ENCODE measurements at regions not wholly inside any gene's neighbourhood (a gene's known extent, or its start where the extent isn't known, plus 50 kb on each side); places are given as distances from the start of the nearest gene placed in this dataset.

DNA sequence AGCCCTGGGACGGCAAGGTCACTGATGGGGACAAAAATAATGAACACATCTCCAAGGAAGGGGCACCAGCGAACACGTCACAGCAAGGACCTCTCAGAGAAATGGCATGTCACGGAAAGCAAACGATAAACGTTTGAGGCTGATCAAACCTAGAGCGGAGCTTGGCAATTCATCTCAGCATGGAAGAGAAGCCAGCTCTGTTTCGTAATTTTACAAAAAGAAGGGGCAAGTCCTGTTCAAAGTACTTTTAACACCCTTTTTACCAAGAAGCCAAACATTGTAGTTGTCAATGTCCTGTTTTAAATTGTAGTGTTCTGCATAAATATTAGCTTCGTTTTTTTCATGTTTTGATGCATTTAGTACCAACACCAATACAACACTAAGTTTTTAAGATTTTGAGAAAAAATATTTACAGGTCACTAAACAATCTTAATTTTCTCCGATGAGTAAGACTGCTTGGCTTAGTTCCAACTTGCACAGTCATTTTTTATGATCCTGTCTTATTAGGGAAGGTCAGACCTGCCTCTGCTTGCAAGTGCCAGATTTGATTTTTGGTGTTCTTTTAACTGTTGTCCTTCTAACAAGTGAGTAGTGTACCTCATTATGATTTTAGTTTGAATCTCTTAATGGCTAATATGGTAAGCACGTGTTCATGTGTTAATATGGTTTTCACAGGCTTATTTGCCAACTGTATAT, 818.5 kb upstream of the SALL3 start:
- no peak overlapping the region for H3K4me3 ChIP-seq
- no peaks in the 10 kb centered on the region for H3K4me1 ChIP-seq
- no peak overlapping the region for H3K27ac ChIP-seq
- H3K9me3 ChIP-seq: peaks cover 0 to 11% (median 0%) of the 10 kb centered on the region in 8 donors
- TF ChIP-seq POLR2AphosphoS5 (IDR thresholded peaks at IDR 0.05): no peak
- no peak for TF ChIP-seq POLR2A (IDR thresholded peaks at IDR 0.05)
- no peaks in the 10 kb centered on the region for H3K27me3 ChIP-seq (replicated peaks in 1 of 7)
- intact Hi-C loops (cut with DNase I; ENCODE audit: low total_unique reads): no loop called here
- WGBS, 5 donors: 73 to 81% (median 77%) methylated on average over 11 of the region's 11 CpGs
- H3K36me3 ChIP-seq: no peaks in the 10 kb centered on the region
- no peak for DNase-seq

GRCh38 chr18:78165525-78165924, 814.1 kb upstream of the SALL3 start:
- WGBS, 5 donors: 79 to 93% (median 83%) methylated on average over 6 to 7 of the region's 7 CpGs
- no peak overlapping the region for H3K27ac ChIP-seq
- no peak for DNase-seq
- no peak overlapping the region for H3K4me3 ChIP-seq
- no peaks in the 10 kb centered on the region for H3K36me3 ChIP-seq
- H3K4me1 ChIP-seq: no peaks in the 10 kb centered on the region
- H3K27me3 ChIP-seq (replicated peaks in 1 of 7): no peaks in the 10 kb centered on the region
- no peak for TF ChIP-seq CTCF (IDR thresholded peaks at IDR 0.05 in 8 of 11, conservative IDR thresholded peaks at IDR 0.05 in 3 of 11)
- TF ChIP-seq POLR2AphosphoS5 (IDR thresholded peaks at IDR 0.05): no peak
- no peak for TF ChIP-seq POLR2A (IDR thresholded peaks at IDR 0.05)
- intact Hi-C loops (cut with DNase I; ENCODE audit: low total_unique reads): no loop called here
- peaks cover 0 to 4% (median 0%) of the 10 kb centered on the region in 8 donors for H3K9me3 ChIP-seq

- no peaks in the 10 kb centered on the region for H3K9me3 ChIP-seq
- H3K27ac ChIP-seq: no peak overlapping the region
- no peaks in the 10 kb centered on the region for H3K36me3 ChIP-seq
- TF ChIP-seq CTCF (IDR thresholded peaks at IDR 0.05 in 8 of 11, conservative IDR thresholded peaks at IDR 0.05 in 3 of 11) (no peak), POLR2A (IDR thresholded peaks at IDR 0.05) (no peak), POLR2AphosphoS5 (IDR thresholded peaks at IDR 0.05) (no peak)
- DNase-seq: no peak
- H3K27me3 ChIP-seq (replicated peaks in 1 of 7): peaks cover 0 to 3% (median 0%) of the 10 kb centered on the region in 7 donors
- intact Hi-C loops (cut with DNase I; ENCODE audit: low total_unique reads): no loop called here
- 35 to 79% (median 56%) methylated on average over 1 of the region's 1 CpG for WGBS, 5 donors
- H3K4me1 ChIP-seq: no peaks in the 10 kb centered on the region
- H3K4me3 ChIP-seq: no peak overlapping the region
Observed at GRCh38 chr18:78168526-78168925, 811.1 kb upstream of the SALL3 start.

- Histone ChIP-seq H3K4me1 (no peaks in the 10 kb centered on the region), H3K27me3 (replicated peaks in 1 of 7) (peaks cover 0 to 3% (median 0%) of the 10 kb centered on the region in 7 donors), H3K9me3 (peaks cover 0 to 4% (median 0%) of the 10 kb centered on the region in 8 donors), H3K36me3 (no peaks in the 10 kb centered on the region), H3K4me3 (no peak overlapping the region), H3K27ac (no peak overlapping the region)
- intact Hi-C loops (cut with DNase I; ENCODE audit: low total_unique reads): no loop called here
- no peak for DNase-seq
- 57 to 59% (median 57%) methylated on average over 13 of the region's 13 CpGs for WGBS, 5 donors
- TF ChIP-seq CTCF (IDR thresholded peaks at IDR 0.05 in 8 of 11, conservative IDR thresholded peaks at IDR 0.05 in 3 of 11) (no peak), POLR2A (IDR thresholded peaks at IDR 0.05) (no peak), POLR2AphosphoS5 (IDR thresholded peaks at IDR 0.05) (no peak)
Observed at GRCh38 chr18:78169174-78169864, 810.3 kb upstream of the SALL3 start.

All from spleen (tissue), 11 donors.